H9 (cell line): ENCODE measurements at regions not wholly inside any gene's neighbourhood (a gene's known extent, or its start where the extent isn't known, plus 50 kb on each side); places are given as distances from the start of the nearest gene placed in this dataset.

ENCODE experiments used
- DNase-seq: peaks from one replicate; pipeline ENCODE4 v3.0.0-alpha.2; 2017
- H2AFZ ChIP-seq: one replicate; pipeline ENCODE4 v1.6.1; 2013; ENCODE audit warnings: mild to moderate bottlenecking, low read length, control low read depth, moderate library complexity
- H2AK5ac ChIP-seq: 2 replicates; pipeline ENCODE4 v1.6.1; 2013; ENCODE audit warnings: low read length, control low read depth, mixed read lengths; ENCODE audit not compliant: insufficient read length
- H2BK120ac ChIP-seq: one replicate; pipeline ENCODE4 v1.6.1; 2013; ENCODE audit warnings: low read depth, mild to moderate bottlenecking, low read length, control low read depth, inconsistent platforms; ENCODE audit not compliant: poor library complexity, severe bottlenecking
- H2BK12ac ChIP-seq: 2 replicates; pipeline ENCODE4 v1.6.1; 2013; ENCODE audit warnings: low read length, control low read depth, mixed read lengths, low read depth; ENCODE audit not compliant: insufficient read length
- H2BK15ac ChIP-seq: 2 replicates; pipeline ENCODE4 v1.6.1; 2013; ENCODE audit warnings: low read depth, low read length, control low read depth
- H2BK20ac ChIP-seq: one replicate; pipeline ENCODE4 v1.6.1; 2013; ENCODE audit warnings: low read depth, mild to moderate bottlenecking, low read length, control low read depth, inconsistent platforms; ENCODE audit not compliant: poor library complexity, severe bottlenecking
- H2BK5ac ChIP-seq: 2 replicates; pipeline ENCODE4 v1.6.1; 2013; ENCODE audit warnings: low read length, control low read depth, mixed read lengths; ENCODE audit not compliant: insufficient read length
- H3K14ac ChIP-seq: 2 replicates; pipeline ENCODE4 v1.6.1; 2013; ENCODE audit warnings: low read length, control low read depth; ENCODE audit not compliant: insufficient read depth
- H3K18ac ChIP-seq: 2 replicates; pipeline ENCODE4 v1.6.1; 2013; ENCODE audit warnings: low read depth, mild to moderate bottlenecking, mixed read lengths, low read length, control low read depth; ENCODE audit not compliant: insufficient read length
- H3K23ac ChIP-seq: 2 replicates; pipeline ENCODE4 v1.6.1; 2013; ENCODE audit warnings: low read length, control low read depth, mixed read lengths, low read depth; ENCODE audit not compliant: insufficient read length
- H3K23me2 ChIP-seq: 2 replicates; pipeline ENCODE4 v1.6.1; 2013; ENCODE audit warnings: low read depth, mild to moderate bottlenecking, mixed read lengths, low read length, control low read depth; ENCODE audit not compliant: insufficient read length, poor library complexity, severe bottlenecking
- H3K27ac ChIP-seq: 2 replicates; pipeline ENCODE4 v1.5.1; 2013; ENCODE audit warnings: low read length, control low read depth, mixed read lengths, low read depth; ENCODE audit not compliant: insufficient read length
- H3K27me3 ChIP-seq: 2 replicates; pipeline ENCODE4 v1.6.1; 2013; ENCODE audit warnings: low read length, control low read depth, inconsistent platforms; ENCODE audit not compliant: insufficient read depth
- H3K4ac ChIP-seq: 2 replicates; pipeline ENCODE4 v1.6.1; 2013; ENCODE audit warnings: low read depth, mild to moderate bottlenecking, control low read depth, inconsistent platforms, low read length, moderate library complexity
- H3K4me1 ChIP-seq: 2 replicates; pipeline ENCODE4 v1.6.1; 2013; ENCODE audit warnings: low read length, control low read depth, inconsistent platforms; ENCODE audit not compliant: insufficient read depth
- H3K4me2 ChIP-seq: 2 replicates; pipeline ENCODE4 v1.6.1; 2013; ENCODE audit warnings: low read length, control low read depth, mixed read lengths; ENCODE audit not compliant: insufficient read length, insufficient read depth
- H3K56ac ChIP-seq: 2 replicates; pipeline ENCODE4 v1.6.1; 2013; ENCODE audit warnings: low read depth, mild to moderate bottlenecking, mixed read lengths, low read length, control low read depth; ENCODE audit not compliant: insufficient read length
- H3K79me1 ChIP-seq: 2 replicates; pipeline ENCODE4 v1.6.1; 2013; ENCODE audit warnings: low read depth, mild to moderate bottlenecking, moderate library complexity, low read length, control low read depth, inconsistent platforms; ENCODE audit not compliant: insufficient read depth, poor library complexity, severe bottlenecking
- H3K79me2 ChIP-seq: 2 replicates; pipeline ENCODE4 v1.6.1; 2013; ENCODE audit warnings: low read length, control low read depth, inconsistent platforms; ENCODE audit not compliant: insufficient read depth
- H3K9ac ChIP-seq: 2 replicates; pipeline ENCODE4 v1.6.1; 2013; ENCODE audit warnings: low read length, control low read depth, mixed read lengths; ENCODE audit not compliant: insufficient read length; ENCODE audit errors: extremely low read depth
- H3K9me3 ChIP-seq: one replicate; pipeline ENCODE4 v1.6.1; 2013; ENCODE audit warnings: low read depth, low read length, inconsistent platforms; ENCODE audit not compliant: control insufficient read depth
- H3T11ph ChIP-seq: one replicate; pipeline ENCODE4 v1.6.1; 2013; ENCODE audit warnings: mild to moderate bottlenecking, low read length, control low read depth, inconsistent platforms
- H4K20me1 ChIP-seq: one replicate; pipeline ENCODE4 v1.6.1; 2013; ENCODE audit not compliant: control insufficient read depth, insufficient read length, insufficient read depth
- H4K5ac ChIP-seq: 2 replicates; pipeline ENCODE4 v1.6.1; 2013; ENCODE audit warnings: low read depth, mild to moderate bottlenecking, mixed read lengths, low read length, control low read depth; ENCODE audit not compliant: insufficient read length
- H4K8ac ChIP-seq: replicated peaks from 2 replicates; pipeline ENCODE4 v1.6.1; 2013; ENCODE audit warnings: low read length, control low read depth, mixed read lengths, low read depth; ENCODE audit not compliant: insufficient read length
- H4K91ac ChIP-seq: 2 replicates; pipeline ENCODE4 v1.6.1; 2013; ENCODE audit warnings: low read depth, mild to moderate bottlenecking, moderate library complexity, mixed read lengths, low read length, control low read depth; ENCODE audit not compliant: insufficient read length
- H3K27ac Mint-ChIP-seq, 3 experiments: 2 replicates in 2 of 3; 3 replicates in 1 of 3; pipeline ENCODE4 v1.8.0; 2020 to 2021; ENCODE audit warnings: mixed read lengths in 3 of 3, mild to moderate bottlenecking in 1 of 3, moderate library complexity in 1 of 3
- H3K27me3 Mint-ChIP-seq: 2 replicates; pipeline ENCODE4 v1.8.0; 2021; ENCODE audit warnings: low read depth, mild to moderate bottlenecking, moderate library complexity, mixed read lengths
- H3K36me3 Mint-ChIP-seq, 3 experiments: 2 replicates in 2 of 3; 3 replicates in 1 of 3; pipeline ENCODE4 v1.8.0; 2020 to 2021; ENCODE audit warnings: low read depth in 3 of 3, mixed read lengths in 3 of 3; ENCODE audit not compliant: insufficient read depth in 1 of 3
- H3K4me1 Mint-ChIP-seq, 2 experiments: 2 replicates each; pipeline ENCODE4 v1.8.0; 2020; ENCODE audit warnings: mixed read lengths in 2 of 2
- H3K4me3 Mint-ChIP-seq, 2 experiments: 2 replicates in 1 of 2; 3 replicates in 1 of 2; pipeline ENCODE4 v1.8.0; 2020 to 2021; ENCODE audit warnings: mild to moderate bottlenecking in 2 of 2, mixed read lengths in 2 of 2, moderate library complexity in 1 of 2
- H3K9me3 Mint-ChIP-seq, 2 experiments: 2 replicates in 1 of 2; 3 replicates in 1 of 2; pipeline ENCODE4 v1.8.0; 2020; ENCODE audit warnings: mild to moderate bottlenecking in 2 of 2, mixed read lengths in 2 of 2, moderate library complexity in 1 of 2
- CTCF ChIP-seq: fragments of 200-600 bp; sonication (generic); conservative IDR thresholded peaks from 3 replicates; pipeline ENCODE4 v1.8.0; 2021; ENCODE audit warnings: antibody characterized with exemption, mild to moderate bottlenecking
- WGBS: extraction: QIAGEN DNeasy Blood & Tissue Kit; methylation state at CpG from one replicate; pipeline ENCODE4 v1.1.7; 2013; ENCODE audit warnings: missing lambda C conversion rate, low lambda C conversion rate, mixed read lengths; ENCODE audit not compliant: insufficient read length; ENCODE audit errors: extremely low coverage; 5-methylcytosine and 5-hydroxymethylcytosine counted together

- Histone ChIP-seq H3K9ac (no peak overlapping the region), H3K18ac (no peak overlapping the region), H3K27me3 (no peaks in the 10 kb centered on the region), H3K9me3 (no peaks in the 10 kb centered on the region), H2BK5ac (no peak overlapping the region), H3K79me2 (no peaks in the 10 kb centered on the region), H3K56ac (no peak overlapping the region), H3K14ac (no peak overlapping the region), H3K4me2 (no peak overlapping the region), H3K4me1 (no peaks in the 10 kb centered on the region), H2BK120ac (no peak overlapping the region), H3K27ac (no peak overlapping the region), H4K91ac (no peak overlapping the region), H3K23ac (no peak overlapping the region), H4K20me1 (no peaks in the 10 kb centered on the region), H2AK5ac (no peak overlapping the region), H2BK12ac (no peak overlapping the region), H3T11ph (no peak overlapping the region), H3K4ac (no peak overlapping the region), H2BK20ac (no peak overlapping the region), H3K79me1 (no peaks in the 10 kb centered on the region), H2BK15ac (no peak overlapping the region), H4K8ac (no peak overlapping the region), H4K5ac (no peak overlapping the region), H3K23me2 (no peaks in the 10 kb centered on the region), H2AFZ (no peak overlapping the region)
- no peak overlapping the region for H3K4me3 Mint-ChIP-seq
- peak overlapping the region in 1 of 3 experiments; percentile 59; a peak in 2 of 7 replicates for H3K27ac Mint-ChIP-seq
- WGBS: no CpG with 5 or more reads among the region's 4 CpGs
- no peak for TF ChIP-seq CTCF
- H3K4me1 Mint-ChIP-seq: peaks cover 8 to 11% of the 10 kb centered on the region in 2 experiments
- peaks cover 27 to 28% of the 10 kb centered on the region in 2 experiments for H3K9me3 Mint-ChIP-seq
- H3K27me3 Mint-ChIP-seq: peaks cover 4% of the 10 kb centered on the region
- peaks cover 6 to 21% (median 13%) of the 10 kb centered on the region in 3 experiments; a peak in 6 of 7 replicates for H3K36me3 Mint-ChIP-seq
- no peak for DNase-seq
Measured at GRCh38 chr17:27368151-27368795, 74.4 kb downstream of the WSB1 start.
